Stimulated activated CD4-positive, alpha-beta T cell treated with anti-CD3 and anti-CD28 coated beads, Interleukin-4, amount 100 ng/mL, for 48 hours (primary cell): ENCODE measurements at regions not wholly inside any gene's neighbourhood (a gene's known extent, or its start where the extent isn't known, plus 50 kb on each side); places are given as distances from the start of the nearest gene placed in this dataset.
"Not testable (repeated sequence)": the region's sequence is repeated elsewhere in the genome, so short reads cannot be mapped to it uniquely, and the experiment has no call there.

Experiments
- DNase-seq, 2 donors: peaks; one replicate each; pipeline ENCODE4 v3.0.0-alpha.2; 2020; ENCODE audit warnings: low read depth in 2 of 2

- DNase-seq = no peak
These were observed 322.1 kb downstream of the MEX3B start for GRCh38 chr15:81723701-81724100.

- DNase-seq = no peak
These were observed 322.6 kb downstream of the MEX3B start for GRCh38 chr15:81723113-81723651.

- DNase-seq = not testable (repeated sequence)
These were observed 329.4 kb downstream of the MEX3B start for GRCh38 chr15:81716468-81716867.

GRCh38 chr15:81710328-81710727 lies 335.5 kb downstream of the MEX3B start:
- no peak for DNase-seq

- not testable (repeated sequence) for DNase-seq
These were observed 332.9 kb upstream of the TMC3 start for GRCh38 chr15:81706816-81707346.

- not testable (repeated sequence) for DNase-seq
These were observed 331.7 kb upstream of the TMC3 start for GRCh38 chr15:81705727-81706126.

GRCh38 chr15:81686021-81686420 lies 312.0 kb upstream of the TMC3 start:
- DNase-seq = no peak

- no peak for DNase-seq
These were observed 311.2 kb upstream of the TMC3 start for GRCh38 chr15:81685237-81685636.

- no peak for DNase-seq
These were observed 306.8 kb upstream of the TMC3 start for GRCh38 chr15:81680829-81681228.

- DNase-seq = no peak
These were observed 292.8 kb upstream of the TMC3 start for GRCh38 chr15:81666839-81667238.

- no peak for DNase-seq
These were observed 287.0 kb upstream of the TMC3 start for GRCh38 chr15:81660976-81661375.

GRCh38 chr15:81653259-81653658 lies 279.2 kb upstream of the TMC3 start:
- no peak for DNase-seq

- DNase-seq = no peak
These were observed 271.5 kb upstream of the TMC3 start for GRCh38 chr15:81645470-81645869.

- DNase-seq = no peak
These were observed 269.8 kb upstream of the TMC3 start for GRCh38 chr15:81643771-81644170.

- DNase-seq = no peak
These were observed 268.5 kb upstream of the TMC3 start for GRCh38 chr15:81642451-81642990.

- DNase-seq = not testable (repeated sequence)
These were observed 262.1 kb upstream of the TMC3 start for GRCh38 chr15:81636064-81636463.

GRCh38 chr15:81633889-81634288 lies 259.9 kb upstream of the TMC3 start:
- DNase-seq = no peak

- DNase-seq = no peak
These were observed 251.9 kb upstream of the TMC3 start for GRCh38 chr15:81625896-81626295.

- DNase-seq = no peak
These were observed 245.0 kb upstream of the TMC3 start for GRCh38 chr15:81619002-81619401.

GRCh38 chr15:81612631-81613030 lies 238.6 kb upstream of the TMC3 start:
- no peak for DNase-seq

- DNase-seq = no peak
These were observed 237.7 kb upstream of the TMC3 start for GRCh38 chr15:81611679-81612078.

GRCh38 chr15:81608309-81608829 lies 234.4 kb upstream of the TMC3 start:
- no peak for DNase-seq

GRCh38 chr15:81604713-81605112 lies 230.7 kb upstream of the TMC3 start:
- no peak for DNase-seq
